Glomerular visceral epithelial cell (primary cell): ENCODE measurements at regions not wholly inside any gene's neighbourhood (a gene's known extent, or its start where the extent isn't known, plus 50 kb on each side); places are given as distances from the start of the nearest gene placed in this dataset.
"Not testable (repeated sequence)": the region's sequence is repeated elsewhere in the genome, so short reads cannot be mapped to it uniquely, and the experiment has no call there.

ENCODE experiments used
- DNase-seq: peaks from one replicate; pipeline ENCODE4 v3.0.0-alpha.2; 2016; ENCODE audit errors: extremely low spot score

- DNase-seq, result no peak
Observed at GRCh38 chr20:47870475-47870874, 85.2 kb upstream of the SULF2 start.

- DNase-seq, result no peak
Observed at GRCh38 chr20:47868744-47869143, 83.5 kb upstream of the SULF2 start.

GRCh38 chr20:47868236-47868635 is 83.0 kb upstream of the SULF2 start:
- no peak for DNase-seq

- DNase-seq, result no peak
Observed at GRCh38 chr20:47867831-47868230, 82.5 kb upstream of the SULF2 start.

GRCh38 chr20:47866480-47866879 is 81.2 kb upstream of the SULF2 start:
- no peak for DNase-seq

GRCh38 chr20:47865912-47866311 is 80.6 kb upstream of the SULF2 start:
- DNase-seq, result no peak

GRCh38 chr20:47865451-47865850 is 80.2 kb upstream of the SULF2 start:
- no peak for DNase-seq

GRCh38 chr20:47863981-47864380 is 78.7 kb upstream of the SULF2 start:
- DNase-seq, result no peak

GRCh38 chr20:47863315-47863965 is 78.2 kb upstream of the SULF2 start:
- no peak for DNase-seq

- DNase-seq, result no peak
Observed at GRCh38 chr20:47862574-47863240, 77.4 kb upstream of the SULF2 start.

GRCh38 chr20:47861116-47861515 is 75.8 kb upstream of the SULF2 start:
- DNase-seq, result no peak

GRCh38 chr20:47860049-47860830 is 75.0 kb upstream of the SULF2 start:
- no peak for DNase-seq

GRCh38 chr20:47859278-47859677 is 74.0 kb upstream of the SULF2 start:
- no peak for DNase-seq

GRCh38 chr20:47857569-47858464 is 72.5 kb upstream of the SULF2 start:
- peak; percentile 20 for DNase-seq

GRCh38 chr20:47857187-47857568 is 71.9 kb upstream of the SULF2 start:
- DNase-seq, result no peak

GRCh38 chr20:47855799-47856198 is 70.5 kb upstream of the SULF2 start:
- DNase-seq, result no peak

GRCh38 chr20:47854687-47855212 is 69.5 kb upstream of the SULF2 start:
- DNase-seq, result peak; percentile 22

GRCh38 chr20:47851774-47852173 is 66.5 kb upstream of the SULF2 start:
- no peak for DNase-seq

GRCh38 chr20:47850146-47850545 is 64.9 kb upstream of the SULF2 start:
- no peak for DNase-seq

GRCh38 chr20:47849596-47849995 is 64.3 kb upstream of the SULF2 start:
- DNase-seq, result no peak

GRCh38 chr20:47849006-47849405 is 63.7 kb upstream of the SULF2 start:
- no peak for DNase-seq

GRCh38 chr20:47848534-47848933 is 63.3 kb upstream of the SULF2 start:
- DNase-seq, result not testable (repeated sequence)
